AG09319 (cell line): ENCODE measurements at regions not wholly inside any gene's neighbourhood (a gene's known extent, or its start where the extent isn't known, plus 50 kb on each side); places are given as distances from the start of the nearest gene placed in this dataset.

Experiments used
- DNase-seq: peaks from one replicate; pipeline ENCODE4 v3.0.0-alpha.2; 2010; ENCODE audit warnings: low read depth; ENCODE audit errors: extremely low read depth
- TF ChIP-seq, protein P1 (sequence below): IDR thresholded peaks from 2 replicates; pipeline ENCODE4 v1.5.1; 2011; ENCODE audit warnings: low read depth, mild to moderate bottlenecking, inconsistent platforms, low read length, moderate library complexity

DNA sequence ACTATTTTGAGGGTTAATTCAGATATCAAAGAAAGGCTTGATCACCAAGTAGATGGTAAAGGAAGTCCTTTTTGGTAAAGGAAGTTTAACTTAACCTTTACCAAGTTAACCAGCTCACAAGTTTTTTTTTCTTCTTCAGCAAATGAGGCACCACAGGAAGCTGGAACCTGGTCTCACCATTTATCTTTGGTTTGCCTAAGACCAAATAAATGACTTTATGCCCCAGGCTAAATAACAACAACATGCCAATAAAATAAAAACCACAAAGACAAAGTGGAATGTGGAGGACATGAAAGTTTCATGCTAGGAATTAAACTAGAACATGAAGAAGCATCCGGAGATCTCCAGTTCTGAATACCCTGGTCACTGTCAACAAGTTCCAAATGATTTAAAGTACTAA, 116.8 kb upstream of the PRICKLE1 start:
- TF ChIP-seq, protein P1, sequence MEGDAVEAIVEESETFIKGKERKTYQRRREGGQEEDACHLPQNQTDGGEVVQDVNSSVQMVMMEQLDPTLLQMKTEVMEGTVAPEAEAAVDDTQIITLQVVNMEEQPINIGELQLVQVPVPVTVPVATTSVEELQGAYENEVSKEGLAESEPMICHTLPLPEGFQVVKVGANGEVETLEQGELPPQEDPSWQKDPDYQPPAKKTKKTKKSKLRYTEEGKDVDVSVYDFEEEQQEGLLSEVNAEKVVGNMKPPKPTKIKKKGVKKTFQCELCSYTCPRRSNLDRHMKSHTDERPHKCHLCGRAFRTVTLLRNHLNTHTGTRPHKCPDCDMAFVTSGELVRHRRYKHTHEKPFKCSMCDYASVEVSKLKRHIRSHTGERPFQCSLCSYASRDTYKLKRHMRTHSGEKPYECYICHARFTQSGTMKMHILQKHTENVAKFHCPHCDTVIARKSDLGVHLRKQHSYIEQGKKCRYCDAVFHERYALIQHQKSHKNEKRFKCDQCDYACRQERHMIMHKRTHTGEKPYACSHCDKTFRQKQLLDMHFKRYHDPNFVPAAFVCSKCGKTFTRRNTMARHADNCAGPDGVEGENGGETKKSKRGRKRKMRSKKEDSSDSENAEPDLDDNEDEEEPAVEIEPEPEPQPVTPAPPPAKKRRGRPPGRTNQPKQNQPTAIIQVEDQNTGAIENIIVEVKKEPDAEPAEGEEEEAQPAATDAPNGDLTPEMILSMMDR = no peak
- DNase-seq = no peak

DNA sequence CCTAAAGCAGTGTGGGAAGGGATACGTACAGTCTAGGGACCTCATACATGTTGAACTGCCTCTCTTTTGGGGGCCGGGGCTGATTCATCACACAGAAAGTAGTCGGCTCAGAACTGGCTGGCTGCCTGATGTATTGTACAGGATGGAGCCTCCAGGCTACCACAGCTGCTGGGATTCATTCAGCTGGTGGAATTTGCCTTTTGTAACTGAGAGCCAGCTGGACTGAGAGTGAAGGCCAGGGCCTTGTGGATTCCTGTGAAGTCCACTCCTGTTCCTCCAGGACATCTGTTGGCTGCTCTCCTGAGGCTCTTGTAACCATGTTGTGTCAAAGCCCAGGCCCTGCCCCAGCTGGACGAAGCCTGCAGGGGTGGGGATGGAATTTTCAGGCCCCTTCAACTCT, 116.3 kb upstream of the PRICKLE1 start:
- TF ChIP-seq, protein P1 = no peak
- peak; percentile 66 for DNase-seq

DNA sequence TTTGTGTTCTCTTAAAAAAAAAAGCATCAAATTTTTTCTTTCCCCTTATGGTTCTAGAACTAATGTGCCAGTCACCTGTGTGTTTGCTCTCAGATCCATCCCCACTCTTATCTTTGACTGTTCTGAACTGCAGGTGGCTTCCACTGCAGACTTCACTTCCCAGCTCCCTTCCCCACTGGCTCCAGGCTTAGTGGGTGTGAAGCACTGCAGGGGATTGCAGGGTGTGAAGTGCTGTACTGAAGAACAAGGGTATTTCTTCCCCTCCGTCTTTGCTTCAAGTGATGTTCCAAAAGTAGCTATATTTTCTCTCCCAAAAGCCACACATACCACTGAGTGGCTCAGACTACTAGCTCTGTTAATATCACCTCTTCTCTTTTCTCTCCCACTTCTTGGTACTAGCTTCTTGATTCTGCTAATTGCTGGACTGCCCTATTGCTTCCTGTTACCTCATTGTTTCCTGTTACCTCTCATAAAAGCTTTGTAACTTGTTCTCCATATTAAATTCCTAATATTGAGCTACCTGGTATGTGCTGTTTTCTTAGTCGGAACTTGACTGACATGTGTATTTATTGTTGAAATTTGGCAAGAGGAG, 115.4 kb upstream of the PRICKLE1 start:
- no peak for DNase-seq
- TF ChIP-seq, protein P1 = no peak

DNA sequence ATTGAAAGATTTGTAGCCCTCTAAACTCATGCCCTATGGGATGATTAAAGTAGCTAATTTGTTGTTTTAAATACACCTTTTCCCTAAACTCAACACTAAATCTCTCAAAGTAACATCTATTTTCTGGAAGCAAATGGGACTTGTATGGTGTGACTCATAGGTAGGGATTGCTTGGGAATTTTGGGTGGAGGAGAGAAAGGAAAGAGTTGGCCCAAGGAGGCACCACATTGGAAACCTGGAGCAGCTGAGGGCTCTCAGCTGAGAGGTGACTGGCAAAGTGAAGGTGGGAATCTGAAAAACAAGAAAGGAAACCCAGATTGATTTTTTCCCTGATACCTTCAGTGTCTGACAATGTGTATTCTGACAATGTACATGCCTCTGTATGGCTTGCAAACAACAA, 114.8 kb upstream of the PRICKLE1 start:
- TF ChIP-seq, protein P1 = no peak
- no peak for DNase-seq

DNA sequence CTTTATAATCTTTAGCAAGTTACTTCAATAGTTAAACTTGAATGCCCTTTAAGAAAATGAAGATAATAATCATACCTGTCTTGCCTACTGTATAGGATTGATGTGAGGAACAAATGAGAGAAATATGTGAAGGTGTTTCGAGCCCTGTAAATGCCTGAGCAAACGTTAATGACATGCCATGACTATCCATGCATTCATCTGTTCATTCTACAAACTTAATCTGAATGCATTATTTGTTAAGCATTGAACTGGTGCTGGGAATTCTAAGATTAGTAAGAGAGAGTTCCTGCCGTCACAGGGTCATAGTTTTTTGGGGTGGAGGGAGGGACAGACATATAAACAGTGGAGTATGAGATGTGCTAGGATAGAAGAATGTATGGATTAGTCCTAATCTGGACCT, 111.5 kb upstream of the PRICKLE1 start:
- no peak for DNase-seq
- TF ChIP-seq, protein P1 = no peak

DNA sequence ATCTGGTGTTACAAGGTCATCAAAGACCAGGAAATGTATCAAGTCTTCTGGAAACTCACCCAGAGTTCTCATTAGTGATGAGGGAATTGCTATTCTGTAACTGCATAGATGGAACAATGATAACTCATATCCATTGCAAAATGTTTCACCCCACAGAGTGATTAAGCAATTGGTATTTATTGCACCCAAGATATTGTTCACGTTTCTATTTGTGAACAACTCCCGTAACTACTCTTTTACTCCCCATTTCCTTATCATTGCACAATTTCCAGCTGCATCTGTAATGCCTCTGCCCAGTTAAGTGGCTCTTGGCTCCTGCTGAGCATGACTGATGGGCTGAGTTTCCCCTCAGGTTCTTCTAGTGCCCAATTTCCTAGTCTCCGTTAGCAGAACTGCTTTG, 108.7 kb upstream of the PRICKLE1 start:
- peak; percentile 18 for DNase-seq
- TF ChIP-seq, protein P1 = no peak

DNA sequence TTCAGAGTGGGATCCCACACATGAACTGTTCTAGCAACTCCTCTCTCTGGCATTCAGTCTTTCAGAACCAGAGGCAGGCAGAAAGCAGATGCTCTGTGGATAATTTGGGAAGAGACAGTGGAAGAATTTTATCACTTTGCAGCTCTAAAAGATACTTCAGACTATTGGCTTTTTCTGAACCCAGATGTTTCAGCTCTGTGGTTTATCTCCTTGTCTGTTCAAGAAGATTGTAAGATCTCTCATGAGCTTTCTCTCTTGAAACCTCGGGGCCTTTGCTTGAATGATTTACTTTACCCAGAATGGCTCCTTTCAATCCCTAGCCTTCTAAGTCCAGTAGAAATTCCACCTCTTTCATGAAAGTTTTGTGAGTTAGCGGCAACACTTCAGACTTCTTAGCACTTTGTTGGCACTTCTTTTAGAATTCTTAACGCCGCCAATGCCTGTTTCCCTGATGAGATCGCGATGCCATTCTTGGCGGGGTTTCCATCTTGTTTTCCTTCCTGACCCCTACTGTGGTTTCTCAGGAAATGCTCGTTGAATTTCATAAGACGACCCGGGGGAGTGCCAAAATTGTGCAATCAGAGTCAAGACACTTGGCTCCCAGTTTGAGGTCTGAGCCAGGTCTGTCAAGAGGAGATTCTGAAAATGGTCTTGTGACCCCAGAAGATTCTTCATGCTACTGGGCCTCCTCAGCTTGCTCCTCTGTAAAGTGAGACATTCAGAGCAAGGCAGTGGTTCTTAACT, 107.0 kb upstream of the PRICKLE1 start:
- no peak for DNase-seq

More for the DNA sequence above, 107.0 kb upstream of the PRICKLE1 start:
- TF ChIP-seq, protein P1 = no peak
